HepG2 (cell line): ENCODE measurements at regions not wholly inside any gene's neighbourhood (a gene's known extent, or its start where the extent isn't known, plus 50 kb on each side); places are given as distances from the start of the nearest gene placed in this dataset.

ENCODE experiments used
- ATAC-seq: fragments of 200-7000 bp; cut with Tn5 transposase; 3 replicates; pipeline ENCODE4 v1.9.1; 2020; ENCODE audit warnings: mild to moderate bottlenecking, moderate library complexity
- BruUV-seq: library from RNA; stranded (reverse); fragments of 400-500 nt; replicated peaks from 2 replicates; lab custom pipeline; 2021; lab: Mats Ljungman, UMichigan
- CTCF ChIA-PET: fragments of 300-600 bp; formaldehyde crosslinking; extraction: SDS; loops from one replicate; lab custom pipeline; 2021; ENCODE audit warnings: low total read pairs, inconsistent platforms, low intra/inter-chr PET ratio; lab: Yijun Ruan, JAX
- POLR2A ChIA-PET: fragments of 350-600 bp; sonication (Branson Sonifier 250); formaldehyde crosslinking; loops from one replicate; lab custom pipeline; 2020; ENCODE audit warnings: antibody characterized with exemption, inconsistent platforms; lab: Yijun Ruan, JAX
- DNase-seq: peaks from one replicate; pipeline ENCODE4 v3.0.0-alpha.2; 2015; ENCODE audit warnings: low spot score
- FAIRE-seq: peaks from 3 replicates; lab custom pipeline; 2011; peaks lifted over from hg19 to GRCh38; lab: Jason Lieb, UNC
- H2AFZ ChIP-seq: one replicate; pipeline ENCODE4 v1.6.1; 2011; ENCODE audit warnings: low read length, inconsistent platforms
- H3K27ac ChIP-seq: fragments of 300-600 bp; 3 replicates; pipeline ENCODE4 v1.8.0; 2011; ENCODE audit warnings: mixed run types, mild to moderate bottlenecking, mixed read lengths, low read length, inconsistent platforms; ENCODE audit not compliant: insufficient read depth; ENCODE audit errors: extremely low read length
- H3K27me3 ChIP-seq, 2 experiments: fragments of 200-600 bp in 1 of 2; 2 replicates in 1 of 2; 3 replicates in 1 of 2; pipeline versions ENCODE4 v1.6.0 to v1.8.0; 2011; ENCODE audit warnings: low read length in 2 of 2, mild to moderate bottlenecking in 2 of 2, moderate library complexity in 2 of 2, inconsistent platforms in 1 of 2; ENCODE audit not compliant: insufficient read depth in 2 of 2, control insufficient read depth in 1 of 2
- H3K36me3 ChIP-seq, 2 experiments: fragments of 200-600 bp in 1 of 2; replicated peaks in 1 of 2; 2 replicates in 1 of 2; 3 replicates in 1 of 2; pipeline versions ENCODE4 v1.5.1 to v1.8.0; 2011; ENCODE audit warnings: low read length in 2 of 2, inconsistent platforms in 1 of 2; ENCODE audit not compliant: insufficient read depth in 2 of 2, control insufficient read depth in 1 of 2
- H3K4me1 ChIP-seq: 2 replicates; pipeline ENCODE4 v1.5.1; 2012; ENCODE audit warnings: low read length, inconsistent platforms; ENCODE audit not compliant: insufficient read depth
- H3K4me2 ChIP-seq: 2 replicates; pipeline ENCODE4 v1.6.0; 2011; ENCODE audit warnings: low read depth, low read length, inconsistent platforms
- H3K4me3 ChIP-seq, 3 experiments: fragments of 200-600 bp in 1 of 3; sonication (generic), shearing (Covaris generic) in 1 of 3; replicated peaks in 1 of 3; 2 replicates each; pipeline ENCODE4 v1.5.1; 2011 to 2016; ENCODE audit warnings: low read length in 3 of 3, inconsistent platforms in 2 of 3, low read depth in 2 of 3, mild to moderate bottlenecking in 2 of 3, control low read depth in 1 of 3, mixed read lengths in 1 of 3; ENCODE audit not compliant: insufficient read depth in 1 of 3
- H3K79me2 ChIP-seq: one replicate; pipeline ENCODE4 v1.6.1; 2011; ENCODE audit warnings: low read length, inconsistent platforms; ENCODE audit not compliant: insufficient read depth
- H3K9ac ChIP-seq: 2 replicates; pipeline ENCODE4 v1.6.0; 2011; ENCODE audit warnings: mild to moderate bottlenecking, low read depth, low read length, inconsistent platforms; ENCODE audit not compliant: insufficient read depth
- H3K9me3 ChIP-seq: 2 replicates; pipeline ENCODE4 v1.5.1; 2012; ENCODE audit warnings: mild to moderate bottlenecking, low read length
- H4K20me1 ChIP-seq: 2 replicates; pipeline ENCODE4 v1.6.0; 2011; ENCODE audit warnings: inconsistent platforms, mild to moderate bottlenecking, low read length, moderate library complexity; ENCODE audit not compliant: insufficient read depth
- IRF2 ChIP-seq: IDR thresholded peaks from 2 replicates; pipeline ENCODE4 v1.6.1; 2018; ENCODE audit warnings: missing genetic modification reagents, missing compliant biosample characterization
- KDM5A ChIP-seq: fragments of 200-600 bp; sonication (generic); IDR thresholded peaks from 2 replicates; pipeline ENCODE4 v1.7.0; 2018; ENCODE audit warnings: antibody characterized with exemption, mild to moderate bottlenecking, low read length, borderline replicate concordance
- MBD4 ChIP-seq: IDR thresholded peaks from 2 replicates; pipeline ENCODE4 v1.6.1; 2012; ENCODE audit warnings: low read length, inconsistent platforms, borderline replicate concordance
- NFIB ChIP-seq: sonication (generic); formaldehyde crosslinking; IDR thresholded peaks from 2 replicates; pipeline ENCODE4 v1.9.0; 2021; ENCODE audit warnings: missing genetic modification reagents, mild to moderate bottlenecking, borderline replicate concordance
- NONO ChIP-seq, 2 experiments: fragments of 450-650 bp in 1 of 2; sonication (generic) in 1 of 2; formaldehyde crosslinking in 1 of 2; IDR thresholded peaks in 1 of 2; conservative IDR thresholded peaks in 1 of 2; 2 replicates each; pipeline versions ENCODE4 v1.6.1 to v1.8.0; 2017 to 2022; ENCODE audit warnings: mild to moderate bottlenecking in 1 of 2, missing genetic modification reagents in 1 of 2, moderate library complexity in 1 of 2
- NRL ChIP-seq: sonication (generic); formaldehyde crosslinking; IDR thresholded peaks from 2 replicates; pipeline ENCODE4 v1.5.0; 2020; ENCODE audit warnings: missing genetic modification reagents, mild to moderate bottlenecking, moderate library complexity, borderline replicate concordance
- POGZ ChIP-seq: sonication (generic); formaldehyde crosslinking; IDR thresholded peaks from 2 replicates; pipeline ENCODE4 v1.4.0; 2020; ENCODE audit warnings: mild to moderate bottlenecking, missing genetic modification reagents
- TGIF2 ChIP-seq: IDR thresholded peaks from 2 replicates; pipeline ENCODE4 v1.6.1; 2016; ENCODE audit warnings: control low read depth, missing compliant biosample characterization
- ZNF550 ChIP-seq: sonication (generic); formaldehyde crosslinking; IDR thresholded peaks from 2 replicates; pipeline ENCODE4 v1.4.0; 2020; ENCODE audit warnings: mild to moderate bottlenecking, missing genetic modification reagents, borderline replicate concordance
- ZNF629 ChIP-seq: sonication (generic); formaldehyde crosslinking; conservative IDR thresholded peaks from 2 replicates; pipeline ENCODE4 v1.5.0; 2020; ENCODE audit warnings: missing genetic modification reagents
- ZSCAN30 ChIP-seq: sonication (generic); formaldehyde crosslinking; IDR thresholded peaks from 2 replicates; pipeline ENCODE4 v1.5.0; 2020; ENCODE audit warnings: mild to moderate bottlenecking, missing genetic modification reagents
- ZSCAN9 ChIP-seq: IDR thresholded peaks from 2 replicates; pipeline ENCODE4 v1.6.1; 2016; ENCODE audit warnings: borderline replicate concordance
- WGBS: methylation state at CpG from one replicate; pipeline ENCODE4 v1.1.6; 2017; ENCODE audit warnings: low lambda C conversion rate; 5-methylcytosine and 5-hydroxymethylcytosine counted together
- in situ Hi-C: cut with HindIII; loops from 2 replicates; pipeline ENCODE4 v1.10.0; 2017; ENCODE audit warnings: low pct_unique_long_range_greater_than_20kb; ENCODE audit not compliant: extremely low pct_ligation_motif_present
- intact Hi-C: fragments of 100-400 bp; cut with micrococcal nuclease; formaldehyde crosslinking; loops from one replicate; pipeline ENCODE4 v1.10.0; 2022; ENCODE audit not compliant: unreplicated experiment
- TF ChIP-seq, protein P1 (sequence below): sonication (generic); formaldehyde crosslinking; IDR thresholded peaks from 2 replicates; pipeline ENCODE4 v1.5.0; 2020; ENCODE audit warnings: missing genetic modification reagents, mild to moderate bottlenecking, borderline replicate concordance
- TF ChIP-seq, protein P2 (sequence below): sonication (generic); formaldehyde crosslinking; IDR thresholded peaks from 2 replicates; pipeline ENCODE4 v1.5.0; 2020; ENCODE audit warnings: mild to moderate bottlenecking, missing genetic modification reagents, moderate library complexity

DNA sequence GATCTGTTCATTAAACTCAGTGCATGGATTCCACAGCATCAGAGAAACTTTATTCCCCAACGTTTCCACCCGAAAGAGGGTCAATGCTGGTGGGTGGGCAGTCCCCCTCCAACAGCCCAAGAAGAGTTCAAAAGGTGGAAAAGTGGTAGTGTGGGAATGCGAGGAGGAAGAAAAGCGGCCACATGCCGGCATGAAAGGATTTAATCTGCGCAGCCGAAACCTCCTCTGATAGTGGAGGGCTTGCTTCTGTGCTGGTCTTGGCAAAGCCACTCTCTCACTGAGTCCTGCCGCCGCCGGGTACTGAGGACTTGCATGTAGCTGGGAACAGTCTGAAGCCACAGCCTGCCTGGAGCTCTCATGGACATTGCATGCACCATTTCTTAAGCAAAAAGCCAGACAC, 136.2 kb upstream of the ZNF536 start (continued):
- TF ChIP-seq, protein P1, sequence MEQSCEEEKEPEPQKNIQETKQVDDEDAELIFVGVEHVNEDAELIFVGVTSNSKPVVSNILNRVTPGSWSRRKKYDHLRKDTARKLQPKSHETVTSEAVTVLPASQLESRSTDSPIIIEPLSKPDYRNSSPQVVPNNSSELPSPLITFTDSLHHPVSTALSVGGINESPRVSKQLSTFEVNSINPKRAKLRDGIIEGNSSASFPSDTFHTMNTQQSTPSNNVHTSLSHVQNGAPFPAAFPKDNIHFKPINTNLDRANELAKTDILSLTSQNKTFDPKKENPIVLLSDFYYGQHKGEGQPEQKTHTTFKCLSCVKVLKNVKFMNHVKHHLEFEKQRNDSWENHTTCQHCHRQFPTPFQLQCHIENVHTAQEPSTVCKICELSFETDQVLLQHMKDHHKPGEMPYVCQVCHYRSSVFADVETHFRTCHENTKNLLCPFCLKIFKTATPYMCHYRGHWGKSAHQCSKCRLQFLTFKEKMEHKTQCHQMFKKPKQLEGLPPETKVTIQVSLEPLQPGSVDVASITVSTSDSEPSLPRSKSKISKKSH (CRISPR knock-in tag) = no peak
- TF ChIP-seq NONO (IDR thresholded peaks at IDR 0.05) = no peak
- no peak for TF ChIP-seq NONO (CRISPR knock-in tag; conservative IDR thresholded peaks at IDR 0.05)
- TF ChIP-seq IRF2 (CRISPR knock-in tag) = no peak
- TF ChIP-seq, all 625 proteins: peak for 0

DNA sequence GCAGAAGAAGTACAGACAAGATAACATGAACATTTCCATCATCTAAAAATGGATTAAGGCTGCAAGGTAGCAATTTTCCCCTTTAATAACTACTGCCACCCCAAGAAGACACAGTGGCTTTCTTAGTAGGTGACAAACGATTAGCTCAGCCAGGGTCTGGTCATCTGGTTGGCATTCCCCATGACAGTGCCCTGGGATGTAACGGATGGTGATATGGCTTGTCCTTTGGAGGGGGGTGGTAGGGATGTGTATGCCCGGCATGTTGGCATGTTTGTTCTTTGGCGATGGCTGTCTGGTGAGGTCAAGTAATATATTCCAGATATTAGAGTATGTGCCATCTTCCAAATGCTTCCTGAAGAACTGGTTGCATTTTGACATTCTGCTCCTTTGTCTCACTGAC, 135.6 kb upstream of the ZNF536 start:
- ChIA-PET POLR2A (no interaction called here), CTCF (no interaction called here)
- Histone ChIP-seq H3K36me3 (no peaks in the 10 kb centered on the region), H3K9me3 (no peaks in the 10 kb centered on the region), H3K4me1 (no peaks in the 10 kb centered on the region), H4K20me1 (no peaks in the 10 kb centered on the region), H3K9ac (no peak overlapping the region), H3K4me3 (no peak overlapping the region), H3K27me3 (peaks cover 0 to 17% of the 10 kb centered on the region in 2 experiments; a peak in 4 of 5 replicates), H3K4me2 (no peak overlapping the region), H2AFZ (no peak overlapping the region), H3K27ac (no peak overlapping the region), H3K79me2 (no peaks in the 10 kb centered on the region)
- FAIRE-seq (no peak), DNase-seq (no peak), ATAC-seq (no peak)
- in situ Hi-C loops = no loop called here
- WGBS = 0% methylated on average over 2 of the region's 4 CpGs
- TF ChIP-seq KDM5A (no peak), NFIB (CRISPR knock-in tag) (no peak), NRL (CRISPR knock-in tag) (no peak), TGIF2 (CRISPR knock-in tag) (no peak), MBD4 (no peak), POGZ (CRISPR knock-in tag) (no peak), ZNF550 (CRISPR knock-in tag) (no peak), ZSCAN30 (CRISPR knock-in tag) (no peak), ZSCAN9 (CRISPR knock-in tag) (no peak), ZNF629 (no peak)
- TF ChIP-seq, protein P2, sequence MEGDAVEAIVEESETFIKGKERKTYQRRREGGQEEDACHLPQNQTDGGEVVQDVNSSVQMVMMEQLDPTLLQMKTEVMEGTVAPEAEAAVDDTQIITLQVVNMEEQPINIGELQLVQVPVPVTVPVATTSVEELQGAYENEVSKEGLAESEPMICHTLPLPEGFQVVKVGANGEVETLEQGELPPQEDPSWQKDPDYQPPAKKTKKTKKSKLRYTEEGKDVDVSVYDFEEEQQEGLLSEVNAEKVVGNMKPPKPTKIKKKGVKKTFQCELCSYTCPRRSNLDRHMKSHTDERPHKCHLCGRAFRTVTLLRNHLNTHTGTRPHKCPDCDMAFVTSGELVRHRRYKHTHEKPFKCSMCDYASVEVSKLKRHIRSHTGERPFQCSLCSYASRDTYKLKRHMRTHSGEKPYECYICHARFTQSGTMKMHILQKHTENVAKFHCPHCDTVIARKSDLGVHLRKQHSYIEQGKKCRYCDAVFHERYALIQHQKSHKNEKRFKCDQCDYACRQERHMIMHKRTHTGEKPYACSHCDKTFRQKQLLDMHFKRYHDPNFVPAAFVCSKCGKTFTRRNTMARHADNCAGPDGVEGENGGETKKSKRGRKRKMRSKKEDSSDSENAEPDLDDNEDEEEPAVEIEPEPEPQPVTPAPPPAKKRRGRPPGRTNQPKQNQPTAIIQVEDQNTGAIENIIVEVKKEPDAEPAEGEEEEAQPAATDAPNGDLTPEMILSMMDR (CRISPR knock-in tag) = no peak
- intact Hi-C loops = loop anchor here (10.0 kb wide), 1 partner anchor 832 kb away; no protein-coding TSS in a partner anchor
- no TSS peak for BruUV-seq
